ENCODE measurements at regions not wholly inside any gene's neighbourhood (a gene's known extent, or its start where the extent isn't known, plus 50 kb on each side); places are given as distances from the start of the nearest gene placed in this dataset.

GRCh38 chr2:38448692-38449410, 71.8 kb upstream of the ATL2 start:
- H3K27ac Mint-ChIP-seq = no peak overlapping the region
- no peaks in the 10 kb centered on the region for H3K36me3 Mint-ChIP-seq
- H3K4me3 Mint-ChIP-seq = no peak overlapping the region
- no peaks in the 10 kb centered on the region for H3K9me3 Mint-ChIP-seq
- H3K4me1 Mint-ChIP-seq = peaks cover 60% of the 10 kb centered on the region
- H3K27me3 Mint-ChIP-seq (ENCODE audit: low read depth) = peaks cover 6% of the 10 kb centered on the region
- DNase-seq (ENCODE audit: low spot score in 2 of 2, unreplicated experiment in 2 of 2) = no peak
- no peak for TF ChIP-seq CTCF (IDR thresholded peaks at IDR 0.05; ENCODE audit: unreplicated experiment)

GRCh38 chr2:38446906-38447561, 70.0 kb upstream of the ATL2 start:
- DNase-seq (ENCODE audit: low spot score in 2 of 2, unreplicated experiment in 2 of 2) = no peak
- H3K4me1 Mint-ChIP-seq = peaks cover 75% of the 10 kb centered on the region
- peaks cover 6% of the 10 kb centered on the region for H3K27me3 Mint-ChIP-seq (ENCODE audit: low read depth)
- no peak for TF ChIP-seq CTCF (IDR thresholded peaks at IDR 0.05; ENCODE audit: unreplicated experiment)
- H3K27ac Mint-ChIP-seq = peak overlapping the region; percentile 95
- H3K36me3 Mint-ChIP-seq = no peaks in the 10 kb centered on the region
- H3K4me3 Mint-ChIP-seq = peak overlapping the region; percentile 27
- no peaks in the 10 kb centered on the region for H3K9me3 Mint-ChIP-seq

GRCh38 chr2:38446418-38446817, 69.3 kb upstream of the ATL2 start:
- Mint-ChIP-seq H3K27ac (peak overlapping the region; percentile 95), H3K4me1 (peaks cover 79% of the 10 kb centered on the region), H3K4me3 (peak overlapping the region; percentile 27), H3K9me3 (no peaks in the 10 kb centered on the region), H3K27me3 (ENCODE audit: low read depth) (peaks cover 9% of the 10 kb centered on the region), H3K36me3 (no peaks in the 10 kb centered on the region)
- no peak for DNase-seq (ENCODE audit: low spot score in 2 of 2, unreplicated experiment in 2 of 2)
- no peak for TF ChIP-seq CTCF (IDR thresholded peaks at IDR 0.05; ENCODE audit: unreplicated experiment)

GRCh38 chr2:38444247-38444646, 67.2 kb upstream of the ATL2 start:
- DNase-seq (ENCODE audit: low spot score in 2 of 2, unreplicated experiment in 2 of 2) = no peak

More at GRCh38 chr2:38444247-38444646, 67.2 kb upstream of the ATL2 start:
- Mint-ChIP-seq H3K27ac (no peak overlapping the region), H3K9me3 (no peaks in the 10 kb centered on the region), H3K4me1 (peaks cover 74% of the 10 kb centered on the region), H3K4me3 (no peak overlapping the region), H3K36me3 (no peaks in the 10 kb centered on the region), H3K27me3 (ENCODE audit: low read depth) (peaks cover 16% of the 10 kb centered on the region)
- TF ChIP-seq CTCF (IDR thresholded peaks at IDR 0.05; ENCODE audit: unreplicated experiment) = no peak
